NCI-H1105 treated with DMSO at 0.1 percent for 48 hours (cell line): ENCODE measurements at regions not wholly inside any gene's neighbourhood (a gene's known extent, or its start where the extent isn't known, plus 50 kb on each side); places are given as distances from the start of the nearest gene placed in this dataset.
A peak's percentile ranks its signal among the peaks of the same experiment; 100 is the strongest.

Experiments used
- DNase-seq: peaks from one replicate; lab custom pipeline; 2025; lab: John Stamatoyannopoulos, UW

DNA sequence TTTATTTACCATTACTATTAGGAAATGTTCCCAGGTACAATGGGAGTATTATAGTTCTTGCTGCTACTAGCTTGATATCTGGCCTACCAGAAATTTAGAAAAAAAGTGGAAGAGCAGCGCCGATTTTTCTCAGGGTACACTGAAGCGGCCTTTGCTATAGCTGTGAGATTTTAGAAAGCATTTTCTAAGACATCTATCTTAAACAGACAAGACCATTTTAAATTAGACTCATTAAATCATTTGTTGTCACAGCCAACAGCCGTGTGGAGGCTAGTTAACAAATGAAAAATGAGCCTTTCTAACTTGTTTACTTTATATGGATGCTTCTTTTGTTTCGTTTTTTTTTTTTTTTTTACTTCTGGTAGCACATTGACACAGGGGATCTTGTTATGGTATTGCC lies 183.2 kb upstream of the ZRANB2 start:
- peak; percentile 42 for DNase-seq

DNA sequence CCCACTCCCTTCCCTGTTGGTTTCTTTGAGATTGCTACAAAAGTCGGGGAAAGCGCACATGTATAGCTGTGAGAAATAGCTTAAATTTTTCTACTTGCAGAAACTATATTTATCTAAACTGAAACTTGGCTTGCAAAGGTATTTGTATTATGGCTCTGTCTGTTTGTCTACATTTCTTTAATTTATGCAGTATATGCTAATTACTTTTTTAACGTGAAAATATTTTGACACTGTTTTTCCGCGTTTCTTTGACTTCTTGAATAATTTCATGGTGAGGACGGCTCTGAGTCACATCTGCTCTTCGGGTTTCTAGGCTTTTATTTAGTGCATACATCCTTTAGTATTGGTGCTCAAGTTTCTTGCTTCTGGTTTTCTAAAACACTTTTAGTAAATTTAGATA lies 182.1 kb upstream of the ZRANB2 start:
- no peak for DNase-seq

DNA sequence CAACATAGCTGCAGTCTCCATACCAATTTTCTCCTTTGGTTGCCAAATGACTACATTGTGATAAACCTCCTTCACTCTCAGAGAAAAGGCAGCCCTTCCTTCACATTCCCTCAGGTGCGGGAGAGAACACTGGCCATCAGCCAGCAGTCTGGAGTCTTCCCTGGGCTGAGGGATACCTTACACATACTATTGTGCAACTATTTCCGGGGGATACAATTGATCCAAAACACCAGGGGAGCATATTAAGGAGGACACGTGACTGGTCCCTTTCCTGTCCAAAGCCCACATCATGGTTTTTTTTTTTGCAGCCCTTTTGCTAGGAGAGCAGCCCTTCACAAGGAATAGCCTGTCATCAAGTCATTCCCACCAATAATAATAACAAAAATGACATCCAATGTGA lies 172.1 kb upstream of the ZRANB2 start:
- no peak for DNase-seq

DNA sequence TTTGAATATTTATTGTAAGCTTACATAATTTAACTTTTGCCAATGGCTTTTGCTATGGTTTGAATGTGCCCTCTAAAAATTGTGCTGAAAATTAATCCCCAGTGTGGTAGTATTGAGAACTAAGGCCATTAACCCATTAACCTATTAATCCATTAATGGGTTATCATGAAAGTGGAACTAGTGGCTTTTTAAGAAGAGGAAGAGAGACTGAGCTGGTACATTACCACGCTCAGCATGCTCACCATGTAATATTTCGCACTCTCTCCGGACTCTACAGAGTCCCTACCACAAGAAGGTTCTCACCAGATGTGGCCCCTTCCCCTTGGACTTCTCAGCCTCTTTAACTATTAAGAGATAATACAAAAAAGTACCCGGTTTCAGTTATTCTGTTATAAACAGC lies 164.4 kb upstream of the ZRANB2 start:
- DNase-seq = no peak

- DNase-seq = no peak
These were observed 161.4 kb upstream of the ZRANB2 start for GRCh38 chr1:71242239-71242638.

DNA sequence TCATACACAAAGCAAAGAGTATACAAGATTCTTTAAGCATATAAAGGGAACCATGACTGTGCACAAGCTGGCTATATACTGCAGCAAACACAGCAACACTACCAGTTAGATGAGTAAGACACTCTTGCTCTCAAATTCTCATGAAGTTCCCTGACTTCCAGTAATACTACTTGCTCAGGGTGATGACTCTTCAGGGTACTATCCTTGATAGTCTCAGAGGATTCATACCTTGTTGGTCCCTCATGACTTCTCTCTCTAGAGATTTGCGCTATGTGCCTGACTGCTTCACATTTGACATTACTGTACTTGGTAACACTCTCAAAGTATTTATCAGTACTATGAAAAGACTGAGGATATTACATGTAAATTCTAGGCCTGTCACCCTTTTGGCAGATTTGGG lies 159.8 kb upstream of the ZRANB2 start:
- DNase-seq = no peak

DNA sequence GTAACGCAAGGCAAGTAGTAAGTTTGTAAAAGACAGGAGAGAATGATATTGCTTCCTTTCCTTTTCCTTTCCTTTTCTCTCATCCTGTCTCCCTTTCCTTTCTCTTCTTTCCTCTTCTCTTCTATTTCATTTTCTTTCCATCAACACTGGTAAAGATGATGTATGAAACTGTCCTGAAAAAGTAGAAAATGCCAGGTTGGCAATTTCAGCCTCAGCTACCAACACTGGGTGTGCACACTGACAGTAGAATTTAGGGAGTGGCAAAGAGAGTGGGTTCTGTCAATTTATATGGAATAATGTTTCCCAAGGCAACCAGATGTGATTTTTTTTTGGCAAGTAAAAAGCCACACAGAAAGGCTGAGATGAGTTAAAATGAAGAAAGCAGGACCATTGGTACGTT lies 155.7 kb upstream of the ZRANB2 start:
- no peak for DNase-seq

DNA sequence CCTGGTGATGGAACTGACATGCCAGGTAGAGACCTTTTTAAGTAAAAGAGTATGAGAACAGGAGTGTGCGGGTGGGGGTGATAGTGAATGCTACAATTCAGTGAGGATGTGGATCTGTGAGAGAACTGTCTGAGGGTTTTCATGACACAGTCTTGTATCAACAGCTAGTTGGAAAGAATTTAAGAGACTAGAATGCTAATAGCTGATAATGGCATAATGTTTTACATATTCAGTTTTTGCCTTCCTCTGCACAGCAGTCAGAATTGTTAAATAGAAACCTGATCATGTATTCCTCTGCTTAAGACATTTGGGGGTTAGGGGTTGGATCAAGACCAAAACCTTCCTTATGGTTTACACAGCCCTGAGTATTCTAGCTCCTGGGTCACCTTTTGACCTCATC lies 152.8 kb upstream of the ZRANB2 start:
- DNase-seq = no peak

DNA sequence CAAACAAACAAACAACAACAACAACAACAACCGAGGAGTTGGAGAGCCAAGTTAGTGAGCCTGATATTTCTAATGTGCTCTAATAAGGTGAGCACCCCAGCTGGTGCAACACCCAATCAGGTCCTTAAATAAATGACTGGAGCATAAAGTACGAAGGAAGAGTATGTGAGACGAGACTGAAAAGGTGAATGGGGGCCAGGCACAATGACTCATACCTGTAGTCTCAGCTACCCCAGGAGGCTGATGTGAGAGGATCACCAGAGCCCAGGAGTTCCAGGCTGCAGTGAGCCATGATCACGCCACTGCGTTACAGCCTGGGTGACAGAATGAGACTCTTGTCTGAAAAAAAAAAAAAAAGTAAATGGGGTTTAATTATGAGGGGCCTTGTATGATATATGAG lies 152.0 kb upstream of the ZRANB2 start:
- DNase-seq = no peak

DNA sequence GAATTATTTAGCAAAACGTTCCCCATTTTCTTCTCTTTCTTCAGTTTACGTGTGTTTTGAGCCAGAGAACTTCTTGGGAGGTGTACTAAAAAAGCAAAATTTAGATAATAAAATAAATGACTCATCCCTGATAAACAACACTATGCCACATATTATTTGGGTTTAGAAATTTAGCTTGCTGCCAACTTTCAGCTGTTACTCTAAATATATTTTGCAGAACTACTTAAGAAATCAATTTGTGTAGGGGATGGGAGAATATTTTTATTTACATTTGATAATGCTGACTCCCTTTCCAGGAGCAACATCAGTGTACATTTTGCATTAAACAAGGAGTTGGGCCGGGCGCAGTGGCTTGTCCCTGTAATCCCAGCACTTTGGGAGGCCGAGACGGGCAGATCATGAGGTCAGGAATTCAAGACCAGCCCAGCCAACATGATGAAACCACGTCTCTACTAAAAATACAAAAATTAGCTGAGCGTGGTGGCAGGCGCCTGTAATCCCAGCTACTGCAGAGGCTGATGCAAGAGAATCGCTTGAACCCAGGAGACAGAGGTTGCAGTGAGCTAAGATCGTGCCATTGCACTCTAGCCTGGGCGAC lies 151.4 kb upstream of the ZRANB2 start:
- DNase-seq = no peak

GRCh38 chr1:71231751-71232150 lies 150.9 kb upstream of the ZRANB2 start:
- DNase-seq = peak; percentile 26

DNA sequence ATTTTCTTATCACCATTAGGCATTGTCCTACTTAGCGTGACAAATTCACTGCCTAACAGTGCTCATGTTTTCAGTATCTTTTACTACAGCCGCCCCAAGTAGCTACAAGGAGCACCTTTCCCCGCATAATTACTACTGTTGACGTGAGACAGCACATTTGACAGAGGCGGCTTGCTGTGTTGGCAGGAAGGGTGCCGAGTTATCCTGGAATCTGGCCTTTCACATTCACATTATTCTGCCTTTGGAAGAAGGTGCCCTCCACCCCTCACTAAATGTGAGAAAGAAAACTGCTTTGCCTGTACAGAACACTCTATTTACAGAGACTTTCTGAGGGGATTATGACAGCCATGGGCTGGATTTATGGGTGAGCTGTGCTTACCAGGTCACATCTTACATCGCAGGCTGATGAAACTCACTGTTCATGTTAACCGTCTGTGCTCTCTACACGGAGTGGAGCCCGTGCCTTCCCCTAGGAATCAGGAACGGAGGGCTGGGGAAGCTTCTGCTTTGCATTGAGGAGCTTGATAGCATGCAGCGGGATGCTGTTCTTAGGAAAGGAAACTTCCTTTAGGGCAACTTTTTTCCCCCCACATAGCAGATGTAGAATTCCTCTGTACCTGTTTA lies 148.0 kb upstream of the ZRANB2 start:
- no peak for DNase-seq

GRCh38 chr1:71228241-71228640 lies 147.4 kb upstream of the ZRANB2 start:
- no peak for DNase-seq

GRCh38 chr1:71224741-71225377 lies 144.0 kb upstream of the ZRANB2 start:
- no peak for DNase-seq

DNA sequence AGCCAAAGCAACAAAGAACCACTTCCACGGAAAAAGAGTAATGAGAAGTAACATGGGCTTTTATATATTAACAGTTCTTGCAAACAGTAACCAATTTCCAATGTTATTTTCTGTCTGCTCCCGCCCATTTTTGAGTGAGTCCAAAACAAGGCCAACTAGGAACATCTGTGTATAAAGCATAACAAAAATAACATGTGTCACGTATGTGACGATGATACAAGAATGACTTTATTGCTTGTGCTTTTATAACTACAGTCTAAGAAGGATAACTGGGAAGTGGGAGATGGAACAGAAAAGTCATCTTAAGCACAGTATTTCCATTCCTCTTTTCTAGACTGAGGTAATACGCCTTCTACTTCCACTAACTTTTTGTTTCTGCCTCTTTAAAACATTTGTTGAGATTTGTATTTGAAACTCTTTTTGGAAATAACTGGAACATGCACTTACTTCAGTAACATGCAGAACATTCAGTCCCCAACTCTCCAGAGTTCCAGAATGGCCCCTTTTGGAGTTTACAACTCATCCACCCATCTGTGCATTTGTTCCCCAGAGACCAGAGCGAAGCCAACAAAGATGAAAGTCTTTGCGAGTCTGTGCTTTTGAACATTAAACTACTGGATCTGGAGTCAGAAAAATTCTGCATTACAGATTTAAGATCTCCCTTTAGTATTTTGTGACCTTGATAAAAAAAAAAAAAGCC lies 143.0 kb upstream of the ZRANB2 start:
- DNase-seq = no peak

- no peak for DNase-seq
These were observed 141.8 kb upstream of the ZRANB2 start for GRCh38 chr1:71222668-71223067.

- DNase-seq = no peak
These were observed 129.9 kb upstream of the ZRANB2 start for GRCh38 chr1:71210718-71211117.

DNA sequence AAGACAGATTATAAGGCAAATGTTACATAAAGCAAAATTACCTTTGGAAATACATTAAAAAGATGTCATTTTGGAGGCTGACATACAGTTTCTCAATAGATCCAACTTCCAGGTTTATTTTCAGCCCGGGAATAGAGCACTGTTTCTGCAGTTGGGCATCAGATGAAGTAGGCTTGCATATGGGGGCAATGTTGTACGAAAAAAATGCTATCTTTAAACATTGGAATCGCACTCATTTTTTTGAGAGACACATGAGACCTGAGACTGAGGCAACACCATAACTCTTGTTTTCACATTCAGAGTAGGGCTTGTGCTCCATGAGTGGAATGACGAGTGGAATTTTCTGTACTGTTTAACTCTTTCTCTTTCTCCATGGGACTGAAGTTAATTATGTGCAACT lies 122.4 kb upstream of the ZRANB2 start:
- DNase-seq = no peak

DNA sequence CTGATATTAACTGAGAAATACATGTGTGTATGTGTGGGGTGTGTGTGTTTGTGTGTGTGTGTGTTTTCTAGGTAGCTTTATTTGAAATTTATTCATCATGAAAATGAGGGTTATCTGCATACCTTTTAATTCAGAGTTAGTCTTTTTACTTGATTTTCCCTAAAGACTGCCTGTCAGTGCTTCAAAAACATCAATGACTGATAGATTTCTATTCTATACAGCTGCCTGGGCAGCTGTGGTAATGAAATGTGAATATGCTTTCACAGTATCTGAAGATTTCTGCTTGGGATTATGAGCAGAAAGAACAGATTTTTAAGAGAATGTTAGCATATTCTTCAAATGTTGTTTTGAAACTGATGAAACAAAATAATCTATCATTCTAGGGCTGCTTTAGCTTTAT lies 119.7 kb upstream of the ZRANB2 start:
- DNase-seq = no peak

DNA sequence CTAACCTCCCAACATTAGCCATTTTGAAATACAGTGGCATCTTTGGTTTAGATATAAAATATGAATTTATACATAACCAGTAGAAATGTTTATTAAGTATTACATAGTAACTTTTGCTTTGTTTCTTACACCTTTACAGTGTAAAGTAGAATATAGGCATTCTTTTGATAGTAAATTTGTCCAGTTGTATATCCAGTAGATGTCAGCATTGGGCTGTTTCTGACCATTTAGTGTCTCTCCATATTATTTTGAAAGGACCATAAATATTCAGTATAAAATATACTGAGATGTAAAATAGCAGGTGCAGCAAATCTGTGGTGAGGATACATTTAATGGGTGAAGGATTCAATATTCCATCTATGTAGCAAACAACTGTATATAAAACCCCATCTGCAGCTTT lies 115.8 kb upstream of the ZRANB2 start:
- DNase-seq = peak; percentile 64

- DNase-seq = no peak
These were observed 112.3 kb upstream of the ZRANB2 start for GRCh38 chr1:71193153-71193552.

- DNase-seq = no peak
These were observed 110.7 kb upstream of the ZRANB2 start for GRCh38 chr1:71191520-71191919.

- DNase-seq = no peak
These were observed 110.0 kb upstream of the ZRANB2 start for GRCh38 chr1:71190843-71191242.
